GM23338 (cell line): ENCODE measurements at regions not wholly inside any gene's neighbourhood (a gene's known extent, or its start where the extent isn't known, plus 50 kb on each side); places are given as distances from the start of the nearest gene placed in this dataset.

ENCODE experiments used
- CREB1 ChIP-seq: fragments of 250-450 bp; sonication (Bioruptor Pico); IDR thresholded peaks from 2 replicates; pipeline ENCODE4 v1.5.0; 2020; ENCODE audit warnings: low read depth, mild to moderate bottlenecking, moderate library complexity
- CTCF ChIP-seq, 2 experiments: fragments of 200-600 bp in 1 of 2; sonication (generic) in 1 of 2; conservative IDR thresholded peaks; 2 replicates each; pipeline versions ENCODE4 v1.5.1 to v1.6.1; 2016 to 2017; ENCODE audit warnings: antibody characterized with exemption in 2 of 2, low read depth in 2 of 2, mild to moderate bottlenecking in 2 of 2, moderate library complexity in 1 of 2
- ETS1 ChIP-seq: IDR thresholded peaks from 2 replicates; pipeline ENCODE4 v1.6.1; 2016; ENCODE audit warnings: antibody characterized with exemption
- EZH2 ChIP-seq: fragments of 200-600 bp; sonication (generic); IDR thresholded peaks from one replicate; pipeline ENCODE4 v1.8.0; 2017; ENCODE audit warnings: antibody characterized with exemption, mild to moderate bottlenecking, low read depth; ENCODE audit not compliant: unreplicated experiment
- EZH2phosphoT487 ChIP-seq: fragments of 200-600 bp; sonication (generic); IDR thresholded peaks from one replicate; pipeline ENCODE4 v1.8.1; 2018; ENCODE audit warnings: antibody characterized with exemption; ENCODE audit not compliant: unreplicated experiment
- JUNB ChIP-seq: IDR thresholded peaks from one replicate; pipeline ENCODE4 v1.6.1; 2016; ENCODE audit warnings: antibody characterized with exemption; ENCODE audit not compliant: unreplicated experiment
- POLR2AphosphoS5 ChIP-seq: IDR thresholded peaks from 2 replicates; pipeline ENCODE4 v1.6.1; 2016; ENCODE audit warnings: antibody characterized with exemption, low read depth
- REST ChIP-seq: IDR thresholded peaks from one replicate; pipeline ENCODE4 v1.6.1; 2018; ENCODE audit warnings: antibody characterized with exemption; ENCODE audit not compliant: unreplicated experiment
- ZNF114 ChIP-seq: fragments of 250-450 bp; sonication (Bioruptor Pico); IDR thresholded peaks from 2 replicates; pipeline ENCODE4 v1.5.0; 2020; ENCODE audit warnings: mild to moderate bottlenecking, moderate library complexity

- peak; percentile 74 to 93 for TF ChIP-seq CTCF (conservative IDR thresholded peaks at IDR 0.05; ENCODE audit: low read depth in 2 of 2)
- no peak for TF ChIP-seq REST
- TF ChIP-seq POLR2AphosphoS5: no peak
- TF ChIP-seq EZH2phosphoT487: no peak
- no peak for TF ChIP-seq CREB1 (CRISPR knock-in tag)
- no peak for TF ChIP-seq EZH2
- no peak for TF ChIP-seq ETS1
- no peak for TF ChIP-seq ZNF114 (CRISPR knock-in tag)
- no peak for TF ChIP-seq JUNB
Observed at GRCh38 chr6:166786704-166787293, 159.7 kb upstream of the RPS6KA2 start.
